GM12891 (cell line): ENCODE measurements at regions not wholly inside any gene's neighbourhood (a gene's known extent, or its start where the extent isn't known, plus 50 kb on each side); places are given as distances from the start of the nearest gene placed in this dataset.
A peak's percentile ranks its signal among the peaks of the same experiment; 100 is the strongest.

ENCODE experiments used
- DNase-seq: peaks from one replicate; pipeline ENCODE4 v3.0.0; 2011; ENCODE audit warnings: low spot score; ENCODE audit not compliant: insufficient read length
- FAIRE-seq: peaks from 2 replicates; lab custom pipeline; 2011; peaks lifted over from hg19 to GRCh38; lab: Jason Lieb, UNC
- PAX5 ChIP-seq: IDR thresholded peaks from 2 replicates; pipeline ENCODE4 v1.6.1; 2011; ENCODE audit warnings: low read length, moderate library complexity, mild to moderate bottlenecking; ENCODE audit not compliant: insufficient read depth, severe bottlenecking
- POLR2A ChIP-seq: IDR thresholded peaks from 2 replicates; pipeline ENCODE4 v1.6.1; 2011; ENCODE audit warnings: low read depth, low read length, control low read depth
- POLR2AphosphoS5 ChIP-seq: IDR thresholded peaks from 2 replicates; pipeline ENCODE4 v1.6.1; 2011; ENCODE audit warnings: low read depth, low read length, control low read depth
- POU2F2 ChIP-seq: IDR thresholded peaks from 2 replicates; pipeline ENCODE4 v1.6.1; 2011; ENCODE audit warnings: low read depth, mild to moderate bottlenecking, control low read depth, low read length, moderate library complexity
- SPI1 ChIP-seq: IDR thresholded peaks from 2 replicates; pipeline ENCODE4 v1.6.1; 2011; ENCODE audit warnings: low read depth, low read length, control low read depth
- TAF1 ChIP-seq: IDR thresholded peaks from 2 replicates; pipeline ENCODE4 v1.6.1; 2011; ENCODE audit warnings: low read depth, low read length, control low read depth

- FAIRE-seq (no peak), DNase-seq (peak; percentile 58)
- TF ChIP-seq POLR2A (no peak), SPI1 (no peak), TAF1 (no peak), PAX5 (no peak), POU2F2 (no peak; the same call in 1 of the 2 replicates), POLR2AphosphoS5 (no peak)
Observed at GRCh38 chr21:45592208-45592619, 50.0 kb upstream of the SLC19A1 start.

GRCh38 chr21:45592626-45593134, 50.4 kb upstream of the SLC19A1 start:
- no peak for DNase-seq
- FAIRE-seq: peak; percentile 13
- no peak for TF ChIP-seq PAX5
- TF ChIP-seq POLR2A: no peak

GRCh38 chr21:45593162-45594022, 50.1 kb upstream of the PCBP3 start:
- TF ChIP-seq SPI1: peak; percentile 54
- TF ChIP-seq POLR2A: peak; percentile 41; the same call in 1 of the 2 replicates
- peak; percentile 52; the same call in 1 of the 2 replicates for TF ChIP-seq TAF1
- no peak for TF ChIP-seq POLR2AphosphoS5
- no peak for TF ChIP-seq POU2F2
- DNase-seq (no peak), FAIRE-seq (peak; percentile 59)
